Upper lobe of left lung (tissue), 6 donors: ENCODE measurements at regions not wholly inside any gene's neighbourhood (a gene's known extent, or its start where the extent isn't known, plus 50 kb on each side); places are given as distances from the start of the nearest gene placed in this dataset.
"Not testable (repeated sequence)": the region's sequence is repeated elsewhere in the genome, so short reads cannot be mapped to it uniquely, and the experiment has no call there.

Source experiments
- ATAC-seq, 2 donors: fragments of 200-7000 bp; cut with Tn5 transposase; one replicate each; pipeline ENCODE4 v1.9.1; 2022; ENCODE audit warnings: mild to moderate bottlenecking in 2 of 2, moderate library complexity in 2 of 2; ENCODE audit not compliant: low FRiP score in 2 of 2
- DNase-seq, 2 donors: peaks; one replicate each; pipeline ENCODE4 v3.0.0-alpha.2; 2019 to 2020
- H3K27ac ChIP-seq, 4 donors: fragments of 200-600 bp; sonication (generic); one replicate each; pipeline ENCODE4 v1.5.1; 2016 to 2019
- H3K27me3 ChIP-seq, 4 donors: fragments of 200-600 bp; sonication (generic); one replicate each; pipeline ENCODE4 v1.5.1; 2017 to 2019
- H3K36me3 ChIP-seq, 4 donors: fragments of 200-600 bp; sonication (generic); one replicate each; pipeline ENCODE4 v1.5.1; 2016 to 2019
- H3K4me1 ChIP-seq, 4 donors: fragments of 200-600 bp; sonication (generic); one replicate each; pipeline ENCODE4 v1.5.1; 2018 to 2019
- H3K4me3 ChIP-seq, 4 donors: fragments of 200-600 bp; sonication (generic); one replicate each; pipeline ENCODE4 v1.5.1; 2017 to 2019; ENCODE audit warnings: mild to moderate bottlenecking in 2 of 4, moderate library complexity in 1 of 4
- H3K9me3 ChIP-seq, 4 donors: fragments of 200-600 bp; sonication (generic); one replicate each; pipeline ENCODE4 v1.5.1; 2018 to 2019
- CTCF ChIP-seq, 6 experiments: fragments of 450-650 bp in 4 of 6; fragments of 200-600 bp in 2 of 6; sonication (generic) in 2 of 6; IDR thresholded peaks; one replicate each; pipeline ENCODE4 v1.5.1; 2016 to 2019; ENCODE audit warnings: antibody characterized with exemption in 6 of 6
- EP300 ChIP-seq, 4 donors: sonication (generic); formaldehyde crosslinking; IDR thresholded peaks; one replicate each; pipeline ENCODE4 v1.5.1; 2017; ENCODE audit warnings: antibody characterized with exemption in 4 of 4, control low read depth in 2 of 4
- POLR2A ChIP-seq, 4 donors: fragments of 450-650 bp; IDR thresholded peaks; one replicate each; pipeline ENCODE4 v1.5.1; 2016 to 2017; ENCODE audit warnings: antibody characterized with exemption in 4 of 4, mild to moderate bottlenecking in 2 of 4
- POLR2AphosphoS5 ChIP-seq, 2 donors: sonication (generic); formaldehyde crosslinking; IDR thresholded peaks; one replicate each; pipeline ENCODE4 v1.5.1; 2017; ENCODE audit warnings: antibody characterized with exemption in 2 of 2
- WGBS, 2 donors: methylation state at CpG; one replicate each; pipeline ENCODE4 v1.1.5; 2017 to 2018; 5-methylcytosine and 5-hydroxymethylcytosine counted together
- donor health status: DM: no; HTN: no; CAD: no; lungs with moderate emphysema.
- donor health status: DM: no; HTN: yes; CAD: no; lungs with severe emphysema.

- H3K4me1 ChIP-seq: peaks cover 0 to 5% (median 0%) of the 10 kb centered on the region in 4 donors
- DNase-seq (no peak), ATAC-seq (no peak)
- no peak overlapping the region for H3K27ac ChIP-seq
- 75 to 83% methylated on average over 10 of the region's 10 CpGs for WGBS, 2 donors
- no peaks in the 10 kb centered on the region for H3K36me3 ChIP-seq
- no peaks in the 10 kb centered on the region for H3K27me3 ChIP-seq
- no peaks in the 10 kb centered on the region for H3K9me3 ChIP-seq
- no peak overlapping the region for H3K4me3 ChIP-seq
- no peak for TF ChIP-seq EP300 (IDR thresholded peaks at IDR 0.05)
- no peak for TF ChIP-seq POLR2A (IDR thresholded peaks at IDR 0.05)
- TF ChIP-seq POLR2AphosphoS5 (IDR thresholded peaks at IDR 0.05): no peak
- no peak for TF ChIP-seq CTCF (IDR thresholded peaks at IDR 0.05)
Measured at GRCh38 chr10:125523347-125523746, 159.6 kb downstream of the TEX36 start.

GRCh38 chr10:125521721-125522680 lies 161.0 kb downstream of the TEX36 start:
- DNase-seq (no peak), ATAC-seq (no peak)
- WGBS, 2 donors: 59 to 61% methylated on average over 16 of the region's 17 CpGs
- Histone ChIP-seq H3K36me3 (no peaks in the 10 kb centered on the region), H3K9me3 (no peaks in the 10 kb centered on the region), H3K4me3 (no peak overlapping the region), H3K27me3 (no peaks in the 10 kb centered on the region), H3K27ac (no peak overlapping the region), H3K4me1 (peaks cover 0 to 5% (median 0%) of the 10 kb centered on the region in 4 donors)
- TF ChIP-seq POLR2AphosphoS5 (IDR thresholded peaks at IDR 0.05): no peak
- TF ChIP-seq CTCF (IDR thresholded peaks at IDR 0.05): peak; percentile 10 to 52 (median 36)
- TF ChIP-seq POLR2A (IDR thresholded peaks at IDR 0.05): no peak
- TF ChIP-seq EP300 (IDR thresholded peaks at IDR 0.05): no peak

GRCh38 chr10:125520968-125521367 lies 162.0 kb downstream of the TEX36 start:
- H3K36me3 ChIP-seq: no peaks in the 10 kb centered on the region
- H3K4me1 ChIP-seq: peaks cover 0 to 5% (median 0%) of the 10 kb centered on the region in 4 donors

GRCh38 chr10:125518397-125518796 lies 164.6 kb downstream of the TEX36 start:
- H3K4me1 ChIP-seq, H3K4me3 ChIP-seq, ATAC-seq, H3K36me3 ChIP-seq, H3K27ac ChIP-seq, H3K27me3 ChIP-seq, H3K9me3 ChIP-seq: not testable (repeated sequence)
- WGBS, 2 donors: 91 to 97% methylated on average over 14 to 22 of the region's 27 CpGs
- DNase-seq: peak in 1 of 2 donors; percentile 62

More at GRCh38 chr10:125520968-125521367, 162.0 kb downstream of the TEX36 start:
- DNase-seq: no peak
- 96% methylated on average over 3 of the region's 3 CpGs for WGBS, 2 donors
- Histone ChIP-seq H3K27me3 (no peaks in the 10 kb centered on the region), H3K27ac (no peak overlapping the region), H3K9me3 (no peaks in the 10 kb centered on the region), H3K4me3 (no peak overlapping the region)
- TF ChIP-seq POLR2AphosphoS5 (IDR thresholded peaks at IDR 0.05) (no peak), EP300 (IDR thresholded peaks at IDR 0.05) (no peak), CTCF (IDR thresholded peaks at IDR 0.05) (no peak), POLR2A (IDR thresholded peaks at IDR 0.05) (no peak)
- ATAC-seq: no peak

GRCh38 chr10:125515571-125515970 lies 167.4 kb downstream of the TEX36 start:
- WGBS, 2 donors: 51 to 69% methylated on average over 8 of the region's 8 CpGs
- Histone ChIP-seq H3K4me1 (no peaks in the 10 kb centered on the region), H3K9me3 (no peaks in the 10 kb centered on the region), H3K27ac (no peak overlapping the region), H3K27me3 (no peaks in the 10 kb centered on the region), H3K36me3 (no peaks in the 10 kb centered on the region), H3K4me3 (no peak overlapping the region)
- DNase-seq: no peak
- no peak for ATAC-seq
- TF ChIP-seq CTCF (IDR thresholded peaks at IDR 0.05): no peak
- TF ChIP-seq POLR2AphosphoS5 (IDR thresholded peaks at IDR 0.05): no peak
